Fibroblast of gingiva (primary cell): ENCODE measurements at regions not wholly inside any gene's neighbourhood (a gene's known extent, or its start where the extent isn't known, plus 50 kb on each side); places are given as distances from the start of the nearest gene placed in this dataset.
A peak's percentile ranks its signal among the peaks of the same experiment; 100 is the strongest.
"Not testable (repeated sequence)": the region's sequence is repeated elsewhere in the genome, so short reads cannot be mapped to it uniquely, and the experiment has no call there.

Source experiments
- DNase-seq: peaks from one replicate; pipeline ENCODE4 v3.0.0-alpha.2; 2011; ENCODE audit warnings: low read depth

GRCh38 chr4:118410138-118410537, 57.3 kb upstream of the PRSS12 start:
- peak; percentile 67 for DNase-seq

DNA sequence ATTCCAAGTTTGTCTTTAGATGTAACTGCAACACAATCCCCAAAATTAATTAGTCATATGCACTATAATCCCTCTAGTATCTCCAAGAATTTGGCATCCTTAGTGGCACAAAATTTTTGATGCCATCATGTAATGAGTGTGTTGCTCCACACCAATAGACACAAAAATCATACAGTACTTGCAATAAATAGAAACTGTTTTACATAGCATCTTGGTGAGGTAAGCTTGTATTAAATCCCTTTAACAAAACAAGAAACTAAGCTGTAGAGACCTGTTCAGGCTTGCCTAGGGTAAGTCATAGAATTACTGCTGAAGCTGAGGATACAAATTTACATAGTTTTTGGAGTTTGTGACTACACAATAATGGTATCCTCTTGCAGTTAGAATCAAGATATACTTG, 64.5 kb upstream of the PRSS12 start:
- DNase-seq = peak; percentile 58

GRCh38 chr4:118417800-118418199, 65.0 kb upstream of the PRSS12 start:
- DNase-seq = not testable (repeated sequence)

DNA sequence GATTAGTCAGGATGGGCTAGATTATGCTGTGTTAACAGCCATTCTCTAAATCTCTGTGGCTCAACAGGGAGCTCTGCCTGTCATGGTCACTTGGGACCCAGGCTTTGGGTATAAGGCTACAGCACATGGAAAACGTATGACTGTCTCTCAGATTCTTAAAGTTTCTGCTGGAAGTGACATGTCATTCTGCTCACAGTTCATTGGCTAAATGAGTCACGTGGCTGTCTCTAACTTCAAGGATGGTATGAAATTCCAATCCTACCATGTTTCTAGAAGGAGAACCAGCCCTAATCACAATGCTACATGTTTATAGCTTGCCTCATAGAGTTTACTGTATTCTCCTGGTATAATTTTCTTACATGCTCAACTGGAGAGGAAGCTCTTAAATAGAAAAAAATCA, 65.6 kb upstream of the PRSS12 start:
- not testable (repeated sequence) for DNase-seq

DNA sequence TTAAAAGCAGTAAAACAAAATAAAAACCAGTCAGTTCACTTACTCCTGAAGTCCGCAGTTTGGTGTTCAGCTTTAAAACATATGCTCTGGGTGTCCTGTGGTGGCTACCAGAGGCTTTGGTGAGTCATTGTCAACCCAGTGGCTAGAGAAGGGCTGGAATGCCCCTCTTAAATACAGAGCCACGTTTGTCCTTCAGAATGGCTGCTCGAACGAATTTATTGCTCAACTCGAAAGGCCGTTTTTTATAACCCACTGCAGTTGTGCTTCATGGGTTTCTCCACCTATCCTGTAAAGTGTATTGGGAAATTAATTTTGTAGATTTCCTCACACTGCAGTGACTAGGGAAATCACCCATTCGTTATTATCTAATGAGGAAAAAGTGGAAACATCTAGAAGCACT, 66.8 kb upstream of the PRSS12 start:
- DNase-seq = peak; percentile 15

DNA sequence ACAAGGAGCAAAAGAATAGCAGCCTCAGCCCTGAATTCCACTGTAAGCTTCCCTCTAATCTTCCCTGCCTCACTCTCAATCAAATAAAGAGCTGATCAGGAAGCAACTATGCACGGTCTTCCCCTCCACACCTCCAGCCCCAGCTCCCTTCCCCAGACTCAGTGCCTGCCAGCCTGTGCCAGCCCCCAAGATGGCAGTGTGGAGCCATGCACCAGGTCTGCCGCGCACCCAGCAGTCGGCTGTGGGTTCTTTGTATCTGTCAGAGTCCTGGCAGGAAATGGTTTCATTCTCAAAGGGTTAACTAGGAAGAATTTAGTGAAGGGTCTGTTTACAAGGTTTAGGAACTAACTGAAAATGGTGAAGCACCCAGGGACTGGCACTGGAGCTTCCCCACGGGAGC, 71.3 kb upstream of the PRSS12 start:
- peak; percentile 27 for DNase-seq

DNA sequence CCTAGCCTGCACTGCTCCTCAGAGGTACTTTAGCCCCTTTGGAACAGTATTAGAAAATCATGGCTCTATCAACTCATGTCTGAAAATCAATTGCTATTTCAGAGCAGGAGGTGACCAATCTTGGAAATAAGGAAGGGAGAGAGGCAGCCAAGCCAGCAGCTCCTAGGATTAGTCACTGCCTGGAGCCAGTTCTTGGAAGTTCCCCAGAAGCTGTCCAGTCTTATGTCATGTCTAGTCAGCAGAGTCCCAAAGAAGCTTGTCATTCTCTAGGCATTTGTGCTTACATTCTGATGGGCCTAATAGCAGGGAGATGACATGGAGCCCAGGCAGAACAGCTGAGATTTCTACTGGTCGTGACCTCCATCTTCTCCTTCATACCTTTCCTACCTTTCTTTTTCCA, 76.1 kb upstream of the PRSS12 start:
- DNase-seq = not testable (repeated sequence)

DNA sequence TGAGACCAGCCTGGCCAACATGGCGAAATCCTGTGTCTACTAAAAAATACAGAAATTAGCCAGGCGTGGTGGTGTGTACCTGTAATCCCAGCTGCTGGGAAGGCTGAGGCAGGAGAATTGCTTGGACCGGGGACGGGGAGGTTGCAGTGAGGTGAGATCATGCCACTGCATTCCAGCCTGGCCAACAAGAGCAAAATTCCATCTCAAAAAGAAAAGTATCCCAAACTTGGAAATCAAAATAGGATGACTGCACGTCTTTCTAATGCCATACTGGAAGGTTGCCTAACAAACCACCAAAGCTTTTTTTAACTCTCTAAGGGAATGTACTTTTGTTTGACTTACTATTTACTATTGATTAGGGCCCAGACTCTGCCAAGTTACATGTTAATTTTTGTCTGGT, 79.6 kb upstream of the PRSS12 start:
- DNase-seq = not testable (repeated sequence)

DNA sequence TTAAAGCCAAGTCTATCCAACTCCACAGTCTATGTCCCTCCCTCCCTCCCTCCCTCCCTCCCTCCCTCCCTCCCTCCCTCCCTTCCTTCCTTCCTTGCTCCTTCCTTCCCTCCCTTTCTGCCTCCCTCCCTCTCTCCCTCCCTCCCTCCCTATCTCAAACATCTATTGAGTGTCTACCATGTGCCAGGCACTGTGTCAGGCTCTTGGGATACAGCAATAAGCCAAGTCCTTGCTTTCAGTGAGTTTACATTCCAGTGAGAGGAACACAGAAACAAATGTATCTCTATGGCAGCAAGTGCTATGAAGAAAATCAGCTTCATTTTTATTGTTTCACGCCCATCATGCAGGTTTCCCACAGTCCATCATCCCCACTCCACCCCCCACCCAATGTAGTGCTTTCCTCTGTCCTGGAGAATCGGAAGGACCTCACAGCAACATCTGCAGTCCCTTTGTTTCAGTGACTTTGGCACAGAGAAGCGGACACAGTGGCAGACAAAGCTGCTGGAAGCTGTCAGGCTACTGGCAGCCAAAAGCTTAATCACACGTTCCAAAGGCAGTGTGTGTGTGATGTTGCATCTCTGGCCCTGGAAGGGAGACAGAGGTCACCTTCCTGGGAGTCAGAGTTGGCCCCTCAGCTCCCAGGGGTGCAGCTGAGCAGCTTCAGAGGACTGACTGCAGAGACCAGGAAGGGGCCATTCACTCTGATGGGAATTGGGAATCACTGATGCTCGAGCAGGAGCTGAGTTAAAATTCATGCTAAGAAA, 81.0 kb upstream of the PRSS12 start:
- DNase-seq = peak; percentile 9

DNA sequence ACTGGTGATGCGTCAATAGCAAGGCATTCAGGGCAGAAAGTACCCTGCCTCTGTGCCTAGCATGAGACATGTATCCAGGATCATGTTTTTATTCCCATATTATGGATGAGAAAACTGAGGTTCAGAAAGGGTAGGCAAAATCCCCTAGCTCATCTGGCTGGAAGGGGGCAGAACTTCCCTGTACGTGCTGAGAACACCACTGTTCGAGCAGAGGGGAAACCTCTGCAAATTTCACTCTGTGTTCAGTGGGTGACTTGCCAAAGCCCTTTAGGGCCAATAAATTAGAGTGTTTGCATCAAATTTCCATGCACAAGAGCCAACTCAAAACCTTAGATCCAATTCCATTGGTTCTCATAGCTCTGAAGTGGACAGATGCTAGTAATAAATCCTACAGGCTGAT, 82.6 kb upstream of the PRSS12 start:
- not testable (repeated sequence) for DNase-seq

- DNase-seq = not testable (repeated sequence)
Measured at GRCh38 chr4:118442115-118442837, 89.5 kb upstream of the PRSS12 start.

DNA sequence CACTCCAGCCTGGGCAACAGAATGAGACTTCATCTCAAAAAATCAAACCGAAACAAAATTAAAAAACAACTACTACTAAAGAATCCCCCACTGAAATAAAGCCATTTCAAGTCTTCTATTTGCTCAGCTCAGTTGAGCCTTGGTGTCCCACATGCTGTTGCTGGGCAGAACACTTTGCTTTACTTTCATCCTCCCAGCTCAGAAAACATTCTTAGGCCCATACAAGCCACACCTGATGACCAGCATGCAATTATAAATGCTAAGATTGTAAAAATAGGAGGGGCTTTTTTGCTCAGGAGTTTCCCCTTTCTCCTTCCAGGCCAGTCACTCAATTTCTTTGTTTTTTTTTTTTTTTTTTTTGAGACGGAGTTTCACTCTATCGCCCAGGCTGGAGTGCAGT, 94.6 kb upstream of the PRSS12 start:
- DNase-seq = not testable (repeated sequence)

- peak; percentile 19 for DNase-seq
Measured at GRCh38 chr4:118454857-118455256, 102.1 kb upstream of the PRSS12 start.

DNA sequence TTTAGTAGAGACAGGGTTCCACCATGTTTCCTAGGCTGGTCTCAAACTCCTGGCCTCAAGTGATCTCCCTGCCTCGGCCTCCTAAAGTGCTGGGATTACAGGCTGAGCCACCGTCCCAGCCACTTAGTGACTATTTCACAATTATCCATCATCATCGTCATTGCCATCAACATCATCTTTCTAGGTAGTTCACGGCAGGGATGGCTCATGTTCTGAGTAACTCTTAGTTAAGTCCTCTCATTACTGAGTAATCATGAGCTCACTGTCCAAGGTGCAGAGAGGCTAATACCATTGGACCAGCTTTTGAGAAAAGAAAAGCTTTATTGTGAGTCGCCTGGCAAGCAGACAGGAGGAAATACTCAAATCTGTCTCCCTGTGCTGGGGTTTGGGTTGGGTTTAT, 108.6 kb upstream of the PRSS12 start:
- DNase-seq = not testable (repeated sequence)

DNA sequence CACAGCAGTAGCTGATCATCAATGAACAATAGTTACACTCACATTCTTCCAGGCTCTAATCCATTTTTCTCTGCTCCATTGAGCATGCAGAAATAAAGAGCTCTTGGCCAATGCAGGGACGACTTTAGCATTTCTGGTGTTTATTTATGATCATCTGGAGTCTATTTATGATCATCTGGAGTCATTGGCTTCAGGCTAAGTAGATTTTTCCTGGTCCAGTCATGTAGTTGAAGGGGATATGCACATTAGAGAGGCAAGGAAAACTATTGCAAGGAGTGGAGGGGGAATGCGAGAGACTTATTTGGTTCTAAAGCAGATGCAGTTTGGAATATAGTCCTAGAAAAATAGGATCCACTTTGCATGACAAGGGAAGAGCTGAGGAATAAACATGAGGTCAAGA, 113.0 kb upstream of the PRSS12 start:
- peak; percentile 85 for DNase-seq

DNA sequence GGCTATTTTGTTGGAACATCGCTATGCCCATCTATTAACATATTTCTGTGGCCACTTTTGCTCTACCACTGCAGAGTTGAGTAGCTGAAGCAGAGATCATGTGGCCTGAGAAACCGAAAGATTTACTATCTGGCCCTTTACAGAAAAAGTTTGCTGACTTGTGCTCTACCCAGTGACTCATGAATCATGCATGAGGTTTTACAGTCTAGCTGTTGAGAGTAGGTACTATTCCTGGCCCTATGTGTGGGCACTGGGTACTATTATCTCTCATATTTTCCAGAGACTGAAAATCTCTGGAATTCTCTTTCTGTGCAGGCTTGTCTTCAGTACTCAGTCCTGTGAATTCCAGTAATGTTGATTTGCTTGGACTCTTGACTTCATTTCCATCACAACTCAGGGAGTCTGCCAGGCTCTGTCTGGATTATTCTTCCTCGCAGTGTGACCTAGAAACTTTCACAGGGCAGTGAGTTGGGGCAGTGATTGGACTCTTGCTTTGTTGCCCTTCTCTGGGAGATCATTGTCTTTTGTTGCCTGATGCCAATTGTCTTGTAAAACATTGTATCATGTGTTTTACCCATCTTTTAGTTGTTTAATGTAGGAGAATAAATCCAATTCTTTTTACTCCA, 121.3 kb upstream of the PRSS12 start:
- peak; percentile 8 for DNase-seq

GRCh38 chr4:118474771-118475170, 122.0 kb upstream of the PRSS12 start:
- not testable (repeated sequence) for DNase-seq

- not testable (repeated sequence) for DNase-seq
Measured at GRCh38 chr4:118475901-118476300, 123.1 kb upstream of the PRSS12 start.

GRCh38 chr4:118477826-118478225, 125.0 kb upstream of the PRSS12 start:
- not testable (repeated sequence) for DNase-seq

GRCh38 chr4:118485801-118486314, 133.1 kb upstream of the PRSS12 start:
- not testable (repeated sequence) for DNase-seq

DNA sequence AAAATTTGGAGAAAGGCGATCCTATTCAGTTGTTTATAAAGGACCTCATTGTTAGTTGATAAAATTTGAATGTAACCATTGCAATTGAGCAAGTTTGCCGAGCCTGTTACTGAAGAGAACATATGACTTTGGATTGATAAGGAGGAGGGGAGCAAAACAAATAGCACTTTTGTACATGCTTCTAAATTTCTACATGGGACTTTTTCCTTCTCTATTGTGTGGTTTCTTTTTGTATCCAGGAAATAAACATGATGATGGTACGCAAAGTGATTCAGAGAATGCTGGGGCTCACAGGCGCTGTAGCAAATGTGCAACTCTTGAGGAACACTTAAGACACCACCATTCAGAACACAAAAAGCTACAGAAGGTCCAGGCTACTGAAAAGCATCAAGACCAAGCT, 140.2 kb upstream of the PRSS12 start:
- not testable (repeated sequence) for DNase-seq

GRCh38 chr4:118494437-118494836, 141.6 kb upstream of the PRSS12 start:
- DNase-seq = not testable (repeated sequence)

DNA sequence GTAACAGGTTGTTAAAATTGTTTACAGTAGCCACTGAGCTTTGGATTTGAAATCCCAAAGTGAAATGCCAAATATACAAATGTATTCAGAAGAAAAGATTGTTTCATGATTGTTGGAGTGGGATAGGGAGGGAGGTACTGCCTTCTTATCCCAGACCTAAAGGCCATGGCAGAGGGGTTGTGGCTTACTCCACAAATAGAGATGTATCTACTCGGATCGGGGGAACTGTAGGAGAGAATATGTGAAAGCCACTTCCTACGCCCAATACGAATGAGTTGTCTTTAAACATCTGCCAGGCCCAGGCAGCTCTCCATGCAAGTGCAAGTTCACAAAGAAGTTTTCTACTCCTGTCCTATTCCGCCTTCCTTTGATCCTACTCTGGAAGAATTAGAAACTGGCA, 150.2 kb upstream of the PRSS12 start:
- DNase-seq = not testable (repeated sequence)
